GM12873 (cell line): ENCODE measurements at regions not wholly inside any gene's neighbourhood (a gene's known extent, or its start where the extent isn't known, plus 50 kb on each side); places are given as distances from the start of the nearest gene placed in this dataset.

Experiments
- TF ChIP-seq, protein P1 (sequence below): IDR thresholded peaks from 2 replicates; pipeline ENCODE4 v1.5.1; 2012; ENCODE audit warnings: low read depth, mild to moderate bottlenecking, moderate library complexity, low read length, control low read depth; ENCODE audit not compliant: insufficient read depth; ENCODE audit errors: missing control alignments

DNA sequence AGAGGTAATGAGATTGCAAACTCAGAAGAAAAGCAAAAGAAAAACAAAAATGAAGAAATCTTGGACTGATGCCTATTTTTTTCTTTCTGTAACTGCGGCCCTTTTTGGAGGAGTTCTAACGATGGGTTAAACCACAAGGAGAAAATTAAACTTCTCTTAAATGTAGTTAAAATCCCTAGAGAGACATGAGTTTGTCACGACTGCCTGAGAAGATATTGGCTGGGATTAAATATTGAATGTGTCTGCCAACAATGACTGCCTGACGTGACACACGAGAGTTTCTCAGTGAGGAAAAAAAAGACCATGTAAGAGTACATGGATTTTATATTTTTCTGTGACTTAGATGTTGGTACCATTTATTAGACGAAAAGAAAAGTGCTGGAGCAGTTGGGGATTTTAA, 1013.4 kb downstream of the PCDH9 start:
- TF ChIP-seq, protein P1, sequence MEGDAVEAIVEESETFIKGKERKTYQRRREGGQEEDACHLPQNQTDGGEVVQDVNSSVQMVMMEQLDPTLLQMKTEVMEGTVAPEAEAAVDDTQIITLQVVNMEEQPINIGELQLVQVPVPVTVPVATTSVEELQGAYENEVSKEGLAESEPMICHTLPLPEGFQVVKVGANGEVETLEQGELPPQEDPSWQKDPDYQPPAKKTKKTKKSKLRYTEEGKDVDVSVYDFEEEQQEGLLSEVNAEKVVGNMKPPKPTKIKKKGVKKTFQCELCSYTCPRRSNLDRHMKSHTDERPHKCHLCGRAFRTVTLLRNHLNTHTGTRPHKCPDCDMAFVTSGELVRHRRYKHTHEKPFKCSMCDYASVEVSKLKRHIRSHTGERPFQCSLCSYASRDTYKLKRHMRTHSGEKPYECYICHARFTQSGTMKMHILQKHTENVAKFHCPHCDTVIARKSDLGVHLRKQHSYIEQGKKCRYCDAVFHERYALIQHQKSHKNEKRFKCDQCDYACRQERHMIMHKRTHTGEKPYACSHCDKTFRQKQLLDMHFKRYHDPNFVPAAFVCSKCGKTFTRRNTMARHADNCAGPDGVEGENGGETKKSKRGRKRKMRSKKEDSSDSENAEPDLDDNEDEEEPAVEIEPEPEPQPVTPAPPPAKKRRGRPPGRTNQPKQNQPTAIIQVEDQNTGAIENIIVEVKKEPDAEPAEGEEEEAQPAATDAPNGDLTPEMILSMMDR = no peak

- TF ChIP-seq, protein P1 = no peak
Measured at GRCh38 chr13:66214467-66214866, 1015.7 kb downstream of the PCDH9 start.

- TF ChIP-seq, protein P1 = no peak
Measured at GRCh38 chr13:66212511-66212910, 1017.6 kb downstream of the PCDH9 start.

DNA sequence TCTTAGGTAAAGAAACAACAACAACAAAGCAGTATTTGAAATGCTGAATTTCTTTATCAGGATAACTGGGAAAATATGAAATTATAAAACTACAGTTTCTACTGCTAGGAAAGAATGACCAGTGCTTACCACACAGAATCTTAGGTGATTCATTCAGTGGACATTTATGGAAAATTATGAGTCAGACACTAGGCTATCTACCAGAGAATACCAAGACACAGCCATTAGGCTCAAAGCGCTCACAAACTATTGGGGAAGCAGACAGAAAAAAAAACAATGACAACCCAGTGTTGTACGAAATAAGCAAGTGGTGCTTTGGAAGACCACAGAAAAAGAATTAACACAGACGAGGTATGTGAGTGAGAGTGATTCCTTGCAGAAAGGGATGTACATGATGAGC, 1019.5 kb downstream of the PCDH9 start:
- TF ChIP-seq, protein P1 = no peak

GRCh38 chr13:66208589-66208988, 1021.5 kb downstream of the PCDH9 start:
- TF ChIP-seq, protein P1 = no peak

GRCh38 chr13:66207610-66208009, 1022.5 kb downstream of the PCDH9 start:
- TF ChIP-seq, protein P1 = no peak

GRCh38 chr13:66205807-66206206, 1024.3 kb downstream of the PCDH9 start:
- TF ChIP-seq, protein P1 = no peak
